GM21786 (cell line): ENCODE measurements at regions not wholly inside any gene's neighbourhood (a gene's known extent, or its start where the extent isn't known, plus 50 kb on each side); places are given as distances from the start of the nearest gene placed in this dataset.

Experiments used
- ATAC-seq: cut with Tn5 transposase; IDR thresholded peaks from one replicate; pipeline ENCODE4 v1.9.1; 2021; ENCODE audit not compliant: unreplicated experiment

DNA sequence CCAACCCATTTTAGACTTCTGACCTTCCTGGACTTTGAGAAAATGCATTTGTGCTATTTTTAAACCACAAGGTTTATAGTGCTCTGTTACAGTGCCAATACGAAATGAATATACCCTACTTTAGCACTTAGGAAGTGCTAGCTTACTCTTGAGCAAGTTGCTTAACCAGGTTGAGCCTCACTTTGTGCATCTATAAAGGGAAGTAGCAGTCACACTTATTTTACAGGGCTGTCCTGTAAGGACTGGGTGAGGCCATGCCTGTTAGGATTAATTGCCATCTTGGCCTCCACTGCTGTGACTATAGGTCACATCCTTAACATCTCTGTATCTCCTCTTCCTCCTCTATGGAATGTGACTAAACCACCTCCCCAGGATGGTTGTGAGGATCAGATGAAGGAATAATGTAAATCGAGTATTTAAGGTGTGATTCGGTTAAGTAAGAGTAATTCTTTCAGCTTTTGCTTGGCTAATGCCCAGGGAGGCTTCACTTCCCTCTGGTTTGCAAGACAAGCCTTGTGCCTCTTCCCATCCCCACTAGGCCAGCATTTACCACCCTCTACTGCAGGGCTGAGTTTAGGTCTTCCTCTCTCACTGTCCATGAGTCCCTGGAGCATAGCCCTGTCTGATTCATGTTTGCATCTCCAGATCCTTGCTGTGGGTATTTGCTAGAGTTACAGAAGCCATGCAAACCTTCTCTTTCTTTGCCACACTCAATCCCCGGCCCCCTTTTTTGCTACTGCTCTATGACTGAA lies 341.2 kb downstream of the ZNF521 start:
- no peak for ATAC-seq
